GM12878 (cell line): ENCODE measurements at regions not wholly inside any gene's neighbourhood (a gene's known extent, or its start where the extent isn't known, plus 50 kb on each side); places are given as distances from the start of the nearest gene placed in this dataset.

Experiments used
- FOXK2 ChIP-seq: fragments of 450-650 bp; IDR thresholded peaks from 2 replicates; pipeline ENCODE4 v1.6.1; 2017; ENCODE audit warnings: mild to moderate bottlenecking, moderate library complexity
- NFYA ChIP-seq: IDR thresholded peaks from 2 replicates; pipeline ENCODE4 v1.6.1; 2011; ENCODE audit warnings: low read depth, mild to moderate bottlenecking, low read length, improper control_type of control experiment, borderline replicate concordance
- STAT3 ChIP-seq: IDR thresholded peaks from 2 replicates; pipeline ENCODE4 v1.6.1; 2011; ENCODE audit warnings: low read depth, low read length, improper control_type of control experiment
- TF ChIP-seq, protein P1 (sequence below): IDR thresholded peaks from 2 replicates; pipeline ENCODE4 v1.6.1; 2012; ENCODE audit warnings: mild to moderate bottlenecking, low read depth, low read length

DNA sequence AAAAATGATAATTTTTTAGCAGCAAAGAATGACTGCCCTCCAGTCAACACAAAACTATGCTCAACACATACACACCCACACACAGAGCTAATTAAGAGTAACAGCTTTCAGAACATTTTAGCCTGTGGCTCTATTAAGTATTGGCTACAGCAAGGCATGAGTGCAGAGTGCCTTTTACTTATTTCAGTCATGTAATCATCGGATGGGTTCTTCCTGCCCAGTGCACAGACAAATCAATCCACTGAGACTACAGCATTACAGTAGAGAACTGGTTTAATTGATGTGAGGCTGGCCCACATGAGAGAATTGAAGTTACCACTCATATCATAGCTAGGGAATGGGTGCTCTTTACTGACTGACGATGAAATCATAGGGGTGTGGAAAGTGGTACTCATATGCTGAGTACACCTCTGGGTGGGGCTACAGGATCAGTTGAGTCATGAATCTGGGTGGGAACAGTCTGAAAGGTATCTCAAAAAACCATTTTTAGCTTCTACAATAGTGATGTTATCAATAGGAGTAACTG lies 241.0 kb downstream of the FSIP2 start:
- TF ChIP-seq FOXK2 (no peak), NFYA (no peak), STAT3 (no peak)
- TF ChIP-seq, protein P1, sequence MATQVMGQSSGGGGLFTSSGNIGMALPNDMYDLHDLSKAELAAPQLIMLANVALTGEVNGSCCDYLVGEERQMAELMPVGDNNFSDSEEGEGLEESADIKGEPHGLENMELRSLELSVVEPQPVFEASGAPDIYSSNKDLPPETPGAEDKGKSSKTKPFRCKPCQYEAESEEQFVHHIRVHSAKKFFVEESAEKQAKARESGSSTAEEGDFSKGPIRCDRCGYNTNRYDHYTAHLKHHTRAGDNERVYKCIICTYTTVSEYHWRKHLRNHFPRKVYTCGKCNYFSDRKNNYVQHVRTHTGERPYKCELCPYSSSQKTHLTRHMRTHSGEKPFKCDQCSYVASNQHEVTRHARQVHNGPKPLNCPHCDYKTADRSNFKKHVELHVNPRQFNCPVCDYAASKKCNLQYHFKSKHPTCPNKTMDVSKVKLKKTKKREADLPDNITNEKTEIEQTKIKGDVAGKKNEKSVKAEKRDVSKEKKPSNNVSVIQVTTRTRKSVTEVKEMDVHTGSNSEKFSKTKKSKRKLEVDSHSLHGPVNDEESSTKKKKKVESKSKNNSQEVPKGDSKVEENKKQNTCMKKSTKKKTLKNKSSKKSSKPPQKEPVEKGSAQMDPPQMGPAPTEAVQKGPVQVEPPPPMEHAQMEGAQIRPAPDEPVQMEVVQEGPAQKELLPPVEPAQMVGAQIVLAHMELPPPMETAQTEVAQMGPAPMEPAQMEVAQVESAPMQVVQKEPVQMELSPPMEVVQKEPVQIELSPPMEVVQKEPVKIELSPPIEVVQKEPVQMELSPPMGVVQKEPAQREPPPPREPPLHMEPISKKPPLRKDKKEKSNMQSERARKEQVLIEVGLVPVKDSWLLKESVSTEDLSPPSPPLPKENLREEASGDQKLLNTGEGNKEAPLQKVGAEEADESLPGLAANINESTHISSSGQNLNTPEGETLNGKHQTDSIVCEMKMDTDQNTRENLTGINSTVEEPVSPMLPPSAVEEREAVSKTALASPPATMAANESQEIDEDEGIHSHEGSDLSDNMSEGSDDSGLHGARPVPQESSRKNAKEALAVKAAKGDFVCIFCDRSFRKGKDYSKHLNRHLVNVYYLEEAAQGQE, result no peak
